ENCODE measurements at regions not wholly inside any gene's neighbourhood (a gene's known extent, or its start where the extent isn't known, plus 50 kb on each side); places are given as distances from the start of the nearest gene placed in this dataset.

GRCh38 chr12:90574676-90575075, 380.3 kb downstream of the CCER1 start:
- H2AFZ ChIP-seq (ENCODE audit: low read depth, low read length), result no peak overlapping the region
- no peaks in the 10 kb centered on the region for H3K79me2 ChIP-seq (replicated peaks; ENCODE audit: insufficient read depth, low read length)
- no peaks in the 10 kb centered on the region for H3K36me3 ChIP-seq (ENCODE audit: insufficient read depth, low read length)

GRCh38 chr12:90572778-90573177, 382.2 kb downstream of the CCER1 start:
- no peaks in the 10 kb centered on the region for H3K36me3 ChIP-seq (ENCODE audit: insufficient read depth, low read length)
- no peak overlapping the region for H3K4me2 ChIP-seq (ENCODE audit: low read length)
- no peak overlapping the region for H2AFZ ChIP-seq (ENCODE audit: low read depth, low read length)
- no peaks in the 10 kb centered on the region for H3K9me2 ChIP-seq (ENCODE audit: insufficient read depth, low read length)
- no peaks in the 10 kb centered on the region for H3K9me3 ChIP-seq (ENCODE audit: low read length)
- H3F3A ChIP-seq (ENCODE audit: insufficient read depth, low read length, poor library complexity, severe bottlenecking), result no peaks in the 10 kb centered on the region
- no peak overlapping the region for H3K4me3 ChIP-seq (ENCODE audit: low read length)
- H4K20me1 ChIP-seq (ENCODE audit: insufficient read depth), result no peaks in the 10 kb centered on the region
- H3K27ac ChIP-seq (ENCODE audit: low read length), result no peak overlapping the region
- H3K79me2 ChIP-seq (replicated peaks; ENCODE audit: insufficient read depth, low read length), result no peaks in the 10 kb centered on the region
- H3K9ac ChIP-seq (ENCODE audit: low read length), result no peak overlapping the region
- no peaks in the 10 kb centered on the region for H3K27me3 ChIP-seq (ENCODE audit: insufficient read depth, low read depth, low read length)
- TF ChIP-seq SMC3 (conservative IDR thresholded peaks at IDR 0.05; ENCODE audit: poor library complexity) (no peak), TAF1 (IDR thresholded peaks at IDR 0.05; ENCODE audit: low read depth) (no peak), EP300 (conservative IDR thresholded peaks at IDR 0.05; ENCODE audit: poor library complexity, severe bottlenecking) (no peak), POLR2AphosphoS5 (IDR thresholded peaks at IDR 0.05) (no peak), EZH2 (IDR thresholded peaks at IDR 0.05; ENCODE audit: borderline replicate concordance, insufficient read depth, low read length, poor library complexity, severe bottlenecking) (no peak), RAD21 (conservative IDR thresholded peaks at IDR 0.05) (no peak), MXI1 (conservative IDR thresholded peaks at IDR 0.05; ENCODE audit: poor library complexity, severe bottlenecking) (no peak), CTCF (IDR thresholded peaks at IDR 0.05; ENCODE audit: poor library complexity, severe bottlenecking) (no peak)

More at GRCh38 chr12:90574676-90575075, 380.3 kb downstream of the CCER1 start:
- H3K4me3 ChIP-seq (ENCODE audit: low read length), result no peak overlapping the region
- no peaks in the 10 kb centered on the region for H3K9me3 ChIP-seq (ENCODE audit: low read length)
- H3K4me2 ChIP-seq (ENCODE audit: low read length), result no peak overlapping the region
- H3K9me2 ChIP-seq (ENCODE audit: insufficient read depth, low read length), result no peaks in the 10 kb centered on the region
- H3K9ac ChIP-seq (ENCODE audit: low read length), result no peak overlapping the region
- no peak overlapping the region for H3K27ac ChIP-seq (ENCODE audit: low read length)
- no peak for TF ChIP-seq SMC3 (conservative IDR thresholded peaks at IDR 0.05; ENCODE audit: poor library complexity)
- no peak for TF ChIP-seq MXI1 (conservative IDR thresholded peaks at IDR 0.05; ENCODE audit: poor library complexity, severe bottlenecking)
- TF ChIP-seq RAD21 (conservative IDR thresholded peaks at IDR 0.05), result no peak
- no peak for TF ChIP-seq TAF1 (IDR thresholded peaks at IDR 0.05; ENCODE audit: low read depth)
- no peak for TF ChIP-seq POLR2AphosphoS5 (IDR thresholded peaks at IDR 0.05)
- no peak for TF ChIP-seq REST (IDR thresholded peaks at IDR 0.05; ENCODE audit: borderline replicate concordance)
- no peak for TF ChIP-seq CTCF (IDR thresholded peaks at IDR 0.05; ENCODE audit: poor library complexity, severe bottlenecking)
- TF ChIP-seq EZH2 (IDR thresholded peaks at IDR 0.05; ENCODE audit: borderline replicate concordance, insufficient read depth, low read length, poor library complexity, severe bottlenecking), result no peak
- no peak for TF ChIP-seq EP300 (conservative IDR thresholded peaks at IDR 0.05; ENCODE audit: poor library complexity, severe bottlenecking)
- no peaks in the 10 kb centered on the region for H3F3A ChIP-seq (ENCODE audit: insufficient read depth, low read length, poor library complexity, severe bottlenecking)
- no peaks in the 10 kb centered on the region for H4K20me1 ChIP-seq (ENCODE audit: insufficient read depth)
- no peaks in the 10 kb centered on the region for H3K27me3 ChIP-seq (ENCODE audit: insufficient read depth, low read depth, low read length)

All from neural cell (in vitro differentiated cells).